HEK293T (cell line): ENCODE measurements at regions not wholly inside any gene's neighbourhood (a gene's known extent, or its start where the extent isn't known, plus 50 kb on each side); places are given as distances from the start of the nearest gene placed in this dataset.

Experiments used
- CTCF ChIA-PET: fragments of 350-600 bp; formaldehyde crosslinking; extraction: SDS; loops from one replicate; lab custom pipeline; 2021; ENCODE audit warnings: antibody characterized with exemption, inconsistent platforms; lab: Yijun Ruan, JAX
- POLR2A ChIA-PET: fragments of 350-600 bp; formaldehyde crosslinking; extraction: SDS; loops from one replicate; lab custom pipeline; 2020; ENCODE audit warnings: antibody characterized with exemption, inconsistent platforms; lab: Yijun Ruan, JAX
- DNase-seq: peaks from one replicate; pipeline ENCODE4 v3.0.0; 2012; ENCODE audit warnings: mixed read lengths; ENCODE audit errors: extremely low spot score
- ARNT ChIP-seq: fragments of 450-650 bp; IDR thresholded peaks from 2 replicates; pipeline ENCODE4 v1.6.1; 2017; ENCODE audit warnings: mild to moderate bottlenecking
- BHLHE40 ChIP-seq: fragments of 450-650 bp; IDR thresholded peaks from 2 replicates; pipeline ENCODE4 v1.6.1; 2016; ENCODE audit warnings: mild to moderate bottlenecking, moderate library complexity, borderline replicate concordance
- CTBP1 ChIP-seq: fragments of 450-650 bp; IDR thresholded peaks from 2 replicates; pipeline ENCODE4 v1.6.1; 2016; ENCODE audit warnings: borderline replicate concordance
- ELF4 ChIP-seq: fragments of 450-650 bp; IDR thresholded peaks from 2 replicates; pipeline ENCODE4 v1.6.1; 2017; ENCODE audit warnings: antibody characterized with exemption
- FOXA1 ChIP-seq: fragments of 450-650 bp; IDR thresholded peaks from 2 replicates; pipeline ENCODE4 v1.6.1; 2016; ENCODE audit warnings: mild to moderate bottlenecking
- FOXK2 ChIP-seq: fragments of 450-650 bp; IDR thresholded peaks from 2 replicates; pipeline ENCODE4 v1.6.1; 2016; ENCODE audit warnings: mild to moderate bottlenecking
- FOXM1 ChIP-seq: fragments of 450-650 bp; IDR thresholded peaks from 2 replicates; pipeline ENCODE4 v1.6.1; 2017; ENCODE audit warnings: mild to moderate bottlenecking, borderline replicate concordance
- HDGF ChIP-seq: fragments of 450-650 bp; IDR thresholded peaks from 2 replicates; pipeline ENCODE4 v1.6.1; 2017; ENCODE audit warnings: antibody characterized with exemption, borderline replicate concordance
- L3MBTL2 ChIP-seq: fragments of 450-650 bp; conservative IDR thresholded peaks from 2 replicates; pipeline ENCODE4 v1.6.1; 2016; ENCODE audit warnings: mild to moderate bottlenecking
- LEF1 ChIP-seq: fragments of 450-650 bp; IDR thresholded peaks from 2 replicates; pipeline ENCODE4 v1.6.1; 2017; ENCODE audit warnings: mild to moderate bottlenecking, borderline replicate concordance
- NFRKB ChIP-seq: fragments of 450-650 bp; IDR thresholded peaks from 2 replicates; pipeline ENCODE4 v1.6.1; 2016; ENCODE audit warnings: mild to moderate bottlenecking, moderate library complexity
- SP1 ChIP-seq: fragments of 450-650 bp; IDR thresholded peaks from 2 replicates; pipeline ENCODE4 v1.6.1; 2017
- SUZ12 ChIP-seq: fragments of 450-650 bp; IDR thresholded peaks from 2 replicates; pipeline ENCODE4 v1.6.1; 2016; ENCODE audit warnings: mild to moderate bottlenecking
- TARDBP ChIP-seq: fragments of 450-650 bp; IDR thresholded peaks from 2 replicates; pipeline ENCODE4 v1.6.1; 2016
- ZNF384 ChIP-seq: fragments of 450-650 bp; IDR thresholded peaks from 2 replicates; pipeline ENCODE4 v1.6.1; 2016
- TF ChIP-seq, protein P1 (sequence below): fragments of 450-650 bp; IDR thresholded peaks from 2 replicates; pipeline ENCODE4 v1.6.1; 2016

DNA sequence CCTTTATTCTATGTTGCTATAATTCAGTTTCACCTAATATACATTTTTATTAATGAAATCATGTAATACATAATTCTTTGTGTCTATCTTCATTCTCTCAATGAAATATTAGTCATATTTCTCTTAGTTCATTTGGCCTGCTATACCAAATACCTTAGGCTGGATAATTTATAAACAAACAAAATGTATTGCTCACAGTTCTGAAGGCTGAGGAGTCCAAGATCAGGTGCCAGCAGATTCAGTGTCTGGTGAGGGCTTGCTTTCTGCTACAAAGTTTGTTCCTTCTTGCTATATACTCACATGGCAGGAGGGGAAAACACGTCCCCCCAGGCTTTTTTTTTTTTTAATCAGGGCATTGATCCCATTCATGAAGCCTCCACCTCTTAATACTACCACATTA, 143.4 kb upstream of the GRB10 start:
- no peak for DNase-seq
- TF ChIP-seq FOXK2 (no peak), BHLHE40 (no peak), SUZ12 (no peak), FOXM1 (no peak), HDGF (no peak)
- TF ChIP-seq, protein P1, sequence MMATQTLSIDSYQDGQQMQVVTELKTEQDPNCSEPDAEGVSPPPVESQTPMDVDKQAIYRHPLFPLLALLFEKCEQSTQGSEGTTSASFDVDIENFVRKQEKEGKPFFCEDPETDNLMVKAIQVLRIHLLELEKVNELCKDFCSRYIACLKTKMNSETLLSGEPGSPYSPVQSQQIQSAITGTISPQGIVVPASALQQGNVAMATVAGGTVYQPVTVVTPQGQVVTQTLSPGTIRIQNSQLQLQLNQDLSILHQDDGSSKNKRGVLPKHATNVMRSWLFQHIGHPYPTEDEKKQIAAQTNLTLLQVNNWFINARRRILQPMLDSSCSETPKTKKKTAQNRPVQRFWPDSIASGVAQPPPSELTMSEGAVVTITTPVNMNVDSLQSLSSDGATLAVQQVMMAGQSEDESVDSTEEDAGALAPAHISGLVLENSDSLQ, result no peak
- CTCF ChIA-PET, result no interaction called here
- POLR2A ChIA-PET, result no interaction called here

DNA sequence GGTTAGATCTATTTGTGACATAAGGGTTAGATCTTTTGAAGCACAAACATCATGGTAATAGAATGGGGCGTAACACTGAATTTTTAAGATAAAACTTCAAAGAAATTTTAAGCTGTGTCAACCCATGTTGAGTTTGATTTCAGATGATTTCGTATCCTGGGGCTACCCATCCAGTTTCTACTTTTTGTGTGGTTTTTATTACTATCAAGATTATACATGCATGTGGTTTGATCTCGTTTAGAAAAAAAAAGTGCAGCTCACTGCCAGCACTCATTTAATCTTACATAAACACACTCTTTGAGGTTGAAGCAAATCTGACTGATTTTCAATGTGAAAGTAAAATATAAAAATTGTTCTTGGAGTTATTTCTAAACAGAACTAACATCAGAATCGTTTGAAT, 140.8 kb upstream of the GRB10 start:
- DNase-seq, result no peak
- TF ChIP-seq FOXK2, result no peak
- no peak for TF ChIP-seq SP1
- TF ChIP-seq FOXA1, result no peak
- TF ChIP-seq ZNF384, result no peak
- TF ChIP-seq CTBP1, result no peak
- no peak for TF ChIP-seq BHLHE40
- no peak for TF ChIP-seq SUZ12
- no peak for TF ChIP-seq FOXM1
- ChIA-PET POLR2A (no interaction called here), CTCF (no interaction called here)

DNA sequence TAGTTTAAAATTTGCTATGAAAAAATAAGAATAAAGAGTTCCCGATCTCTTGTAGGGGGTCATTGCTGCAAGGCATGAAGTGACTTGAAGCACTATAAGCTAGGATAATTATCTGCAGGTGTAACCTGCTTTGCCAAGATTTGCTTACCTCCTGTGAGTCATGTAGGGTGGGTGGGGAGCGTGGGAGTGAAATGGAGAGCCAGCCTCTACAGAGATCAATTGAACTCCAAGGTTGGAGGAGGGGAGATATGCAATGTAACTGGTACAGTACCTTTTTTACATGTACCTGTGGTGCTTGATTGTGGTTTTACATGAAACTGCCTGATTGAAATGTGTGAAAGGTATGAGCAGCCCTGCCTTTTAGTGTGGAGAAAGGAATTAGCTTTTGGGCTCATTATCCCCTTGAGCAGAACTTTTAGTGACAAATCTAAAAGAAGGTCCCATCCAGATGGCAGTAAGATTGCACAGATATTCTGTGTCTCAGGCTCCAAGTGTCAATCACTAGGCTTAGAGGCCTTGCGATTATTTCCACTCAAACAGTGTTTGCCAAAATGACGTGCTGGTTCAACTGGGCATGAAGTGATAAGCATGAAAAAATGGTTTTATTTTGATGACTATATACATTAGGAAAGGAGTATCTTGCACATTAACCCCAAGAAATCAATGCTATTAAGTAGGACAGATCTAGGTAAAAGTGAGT, 138.6 kb upstream of the GRB10 start:
- ChIA-PET CTCF (no interaction called here), POLR2A (no interaction called here)
- no peak for TF ChIP-seq FOXK2
- TF ChIP-seq L3MBTL2, result no peak
- TF ChIP-seq, protein P1, result no peak
- no peak for TF ChIP-seq ELF4
- no peak for TF ChIP-seq LEF1
- TF ChIP-seq SP1, result no peak
- no peak for TF ChIP-seq CTBP1
- TF ChIP-seq HDGF, result no peak
- TF ChIP-seq FOXM1, result no peak
- TF ChIP-seq FOXA1, result no peak
- TF ChIP-seq SUZ12, result no peak
- DNase-seq, result no peak

DNA sequence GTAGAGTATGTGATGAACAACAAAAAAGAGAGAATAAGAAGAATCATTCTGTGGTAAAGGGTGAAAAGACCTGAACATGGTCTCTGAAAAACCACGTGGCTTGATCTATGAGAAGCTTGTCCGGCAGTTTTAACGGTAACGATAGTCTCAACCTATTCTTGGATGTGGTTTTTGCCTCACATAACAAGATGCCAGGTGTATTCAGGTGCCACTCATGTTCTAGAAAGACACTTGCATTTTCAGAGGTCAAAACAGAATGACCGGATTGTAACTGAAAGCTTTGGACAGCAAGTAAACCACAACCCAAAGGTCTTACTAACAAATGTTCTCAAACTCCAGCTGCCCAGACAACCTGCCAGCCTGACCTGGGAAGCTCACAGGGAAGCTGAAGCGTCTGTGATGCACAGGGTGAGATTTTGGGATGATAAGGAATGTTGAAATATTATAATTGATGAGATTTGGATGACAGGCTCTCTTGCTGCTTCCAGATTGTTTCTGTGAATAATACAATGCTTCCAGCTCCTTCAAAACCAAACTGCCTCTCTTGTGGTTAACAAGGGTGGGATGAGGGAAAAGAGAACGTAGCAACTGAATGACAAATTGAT, 137.4 kb upstream of the GRB10 start:
- POLR2A ChIA-PET, result no interaction called here
- no peak for DNase-seq
- no peak for TF ChIP-seq FOXA1
- TF ChIP-seq, protein P1, result no peak
- TF ChIP-seq TARDBP, result no peak
- TF ChIP-seq L3MBTL2, result no peak

DNA sequence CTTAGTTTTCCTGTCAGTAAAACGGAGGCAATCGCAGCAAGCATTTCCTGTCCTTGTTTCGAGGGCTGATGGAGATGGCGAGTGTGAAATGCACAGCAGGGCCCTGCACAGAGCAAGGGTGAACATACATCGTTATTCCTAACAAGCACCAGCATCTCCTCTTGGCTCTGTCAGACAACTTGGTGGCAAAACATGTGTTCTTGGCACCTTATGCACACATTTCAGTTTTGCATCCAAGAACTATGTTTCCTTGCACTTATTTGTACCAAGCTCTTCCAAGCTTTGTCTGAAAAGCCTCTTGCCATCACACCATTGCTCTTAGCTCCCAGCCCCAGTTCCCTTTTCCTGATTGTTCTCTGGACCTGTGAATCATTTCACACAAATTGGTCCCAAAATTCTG, 132.9 kb upstream of the GRB10 start:
- ChIA-PET CTCF (no interaction called here), POLR2A (no interaction called here)
- no peak for DNase-seq
- TF ChIP-seq HDGF (no peak), ZNF384 (no peak), TARDBP (no peak), BHLHE40 (no peak), FOXM1 (no peak), CTBP1 (no peak)

More for the DNA sequence above, 137.4 kb upstream of the GRB10 start:
- CTCF ChIA-PET, result no interaction called here

DNA sequence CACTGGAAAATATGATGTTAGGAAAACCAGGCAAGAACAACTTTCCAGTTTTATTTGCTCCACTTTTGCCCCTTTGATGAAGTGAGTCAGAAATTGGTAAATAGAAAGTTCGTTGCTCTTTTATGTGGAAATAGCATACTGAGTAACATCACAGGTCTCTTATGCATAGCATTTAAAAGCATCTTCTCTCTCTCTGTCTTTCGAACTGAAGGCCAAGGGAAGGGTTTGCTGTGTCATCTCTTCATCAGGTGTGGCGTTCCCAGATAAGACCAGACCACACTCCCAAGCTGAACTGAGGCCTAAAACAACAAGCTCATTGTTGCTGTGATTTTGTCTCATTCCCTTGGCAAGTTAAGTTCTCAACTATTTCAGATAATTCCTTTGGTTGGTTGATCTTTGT, 131.8 kb upstream of the GRB10 start:
- no peak for DNase-seq
- CTCF ChIA-PET, result no interaction called here
- TF ChIP-seq ZNF384 (no peak), SUZ12 (no peak), ARNT (no peak), NFRKB (no peak), TARDBP (no peak), LEF1 (no peak), BHLHE40 (no peak), FOXM1 (no peak), ELF4 (no peak), FOXA1 (no peak), CTBP1 (no peak), HDGF (no peak), SP1 (no peak)
- TF ChIP-seq, protein P1, result no peak
- POLR2A ChIA-PET, result no interaction called here
